H9 (cell line): ENCODE measurements at regions not wholly inside any gene's neighbourhood (a gene's known extent, or its start where the extent isn't known, plus 50 kb on each side); places are given as distances from the start of the nearest gene placed in this dataset.

ENCODE experiments used
- DNase-seq: peaks from one replicate; pipeline ENCODE4 v3.0.0-alpha.2; 2017
- H2AFZ ChIP-seq: one replicate; pipeline ENCODE4 v1.6.1; 2013; ENCODE audit warnings: mild to moderate bottlenecking, low read length, control low read depth, moderate library complexity
- H2AK5ac ChIP-seq: 2 replicates; pipeline ENCODE4 v1.6.1; 2013; ENCODE audit warnings: low read length, control low read depth, mixed read lengths; ENCODE audit not compliant: insufficient read length
- H2BK120ac ChIP-seq: one replicate; pipeline ENCODE4 v1.6.1; 2013; ENCODE audit warnings: low read depth, mild to moderate bottlenecking, low read length, control low read depth, inconsistent platforms; ENCODE audit not compliant: poor library complexity, severe bottlenecking
- H2BK12ac ChIP-seq: 2 replicates; pipeline ENCODE4 v1.6.1; 2013; ENCODE audit warnings: low read length, control low read depth, mixed read lengths, low read depth; ENCODE audit not compliant: insufficient read length
- H2BK15ac ChIP-seq: 2 replicates; pipeline ENCODE4 v1.6.1; 2013; ENCODE audit warnings: low read depth, low read length, control low read depth
- H2BK20ac ChIP-seq: one replicate; pipeline ENCODE4 v1.6.1; 2013; ENCODE audit warnings: low read depth, mild to moderate bottlenecking, low read length, control low read depth, inconsistent platforms; ENCODE audit not compliant: poor library complexity, severe bottlenecking
- H2BK5ac ChIP-seq: 2 replicates; pipeline ENCODE4 v1.6.1; 2013; ENCODE audit warnings: low read length, control low read depth, mixed read lengths; ENCODE audit not compliant: insufficient read length
- H3K14ac ChIP-seq: 2 replicates; pipeline ENCODE4 v1.6.1; 2013; ENCODE audit warnings: low read length, control low read depth; ENCODE audit not compliant: insufficient read depth
- H3K18ac ChIP-seq: 2 replicates; pipeline ENCODE4 v1.6.1; 2013; ENCODE audit warnings: low read depth, mild to moderate bottlenecking, mixed read lengths, low read length, control low read depth; ENCODE audit not compliant: insufficient read length
- H3K23ac ChIP-seq: 2 replicates; pipeline ENCODE4 v1.6.1; 2013; ENCODE audit warnings: low read length, control low read depth, mixed read lengths, low read depth; ENCODE audit not compliant: insufficient read length
- H3K23me2 ChIP-seq: 2 replicates; pipeline ENCODE4 v1.6.1; 2013; ENCODE audit warnings: low read depth, mild to moderate bottlenecking, mixed read lengths, low read length, control low read depth; ENCODE audit not compliant: insufficient read length, poor library complexity, severe bottlenecking
- H3K27ac ChIP-seq: 2 replicates; pipeline ENCODE4 v1.5.1; 2013; ENCODE audit warnings: low read length, control low read depth, mixed read lengths, low read depth; ENCODE audit not compliant: insufficient read length
- H3K27me3 ChIP-seq: 2 replicates; pipeline ENCODE4 v1.6.1; 2013; ENCODE audit warnings: low read length, control low read depth, inconsistent platforms; ENCODE audit not compliant: insufficient read depth
- H3K4ac ChIP-seq: 2 replicates; pipeline ENCODE4 v1.6.1; 2013; ENCODE audit warnings: low read depth, mild to moderate bottlenecking, control low read depth, inconsistent platforms, low read length, moderate library complexity
- H3K4me1 ChIP-seq: 2 replicates; pipeline ENCODE4 v1.6.1; 2013; ENCODE audit warnings: low read length, control low read depth, inconsistent platforms; ENCODE audit not compliant: insufficient read depth
- H3K4me2 ChIP-seq: 2 replicates; pipeline ENCODE4 v1.6.1; 2013; ENCODE audit warnings: low read length, control low read depth, mixed read lengths; ENCODE audit not compliant: insufficient read length, insufficient read depth
- H3K56ac ChIP-seq: 2 replicates; pipeline ENCODE4 v1.6.1; 2013; ENCODE audit warnings: low read depth, mild to moderate bottlenecking, mixed read lengths, low read length, control low read depth; ENCODE audit not compliant: insufficient read length
- H3K79me1 ChIP-seq: 2 replicates; pipeline ENCODE4 v1.6.1; 2013; ENCODE audit warnings: low read depth, mild to moderate bottlenecking, moderate library complexity, low read length, control low read depth, inconsistent platforms; ENCODE audit not compliant: insufficient read depth, poor library complexity, severe bottlenecking
- H3K79me2 ChIP-seq: 2 replicates; pipeline ENCODE4 v1.6.1; 2013; ENCODE audit warnings: low read length, control low read depth, inconsistent platforms; ENCODE audit not compliant: insufficient read depth
- H3K9ac ChIP-seq: 2 replicates; pipeline ENCODE4 v1.6.1; 2013; ENCODE audit warnings: low read length, control low read depth, mixed read lengths; ENCODE audit not compliant: insufficient read length; ENCODE audit errors: extremely low read depth
- H3K9me3 ChIP-seq: one replicate; pipeline ENCODE4 v1.6.1; 2013; ENCODE audit warnings: low read depth, low read length, inconsistent platforms; ENCODE audit not compliant: control insufficient read depth
- H3T11ph ChIP-seq: one replicate; pipeline ENCODE4 v1.6.1; 2013; ENCODE audit warnings: mild to moderate bottlenecking, low read length, control low read depth, inconsistent platforms
- H4K20me1 ChIP-seq: one replicate; pipeline ENCODE4 v1.6.1; 2013; ENCODE audit not compliant: control insufficient read depth, insufficient read length, insufficient read depth
- H4K5ac ChIP-seq: 2 replicates; pipeline ENCODE4 v1.6.1; 2013; ENCODE audit warnings: low read depth, mild to moderate bottlenecking, mixed read lengths, low read length, control low read depth; ENCODE audit not compliant: insufficient read length
- H4K8ac ChIP-seq: replicated peaks from 2 replicates; pipeline ENCODE4 v1.6.1; 2013; ENCODE audit warnings: low read length, control low read depth, mixed read lengths, low read depth; ENCODE audit not compliant: insufficient read length
- H4K91ac ChIP-seq: 2 replicates; pipeline ENCODE4 v1.6.1; 2013; ENCODE audit warnings: low read depth, mild to moderate bottlenecking, moderate library complexity, mixed read lengths, low read length, control low read depth; ENCODE audit not compliant: insufficient read length
- H3K27ac Mint-ChIP-seq, 3 experiments: 2 replicates in 2 of 3; 3 replicates in 1 of 3; pipeline ENCODE4 v1.8.0; 2020 to 2021; ENCODE audit warnings: mixed read lengths in 3 of 3, mild to moderate bottlenecking in 1 of 3, moderate library complexity in 1 of 3
- H3K27me3 Mint-ChIP-seq: 2 replicates; pipeline ENCODE4 v1.8.0; 2021; ENCODE audit warnings: low read depth, mild to moderate bottlenecking, moderate library complexity, mixed read lengths
- H3K36me3 Mint-ChIP-seq, 3 experiments: 2 replicates in 2 of 3; 3 replicates in 1 of 3; pipeline ENCODE4 v1.8.0; 2020 to 2021; ENCODE audit warnings: low read depth in 3 of 3, mixed read lengths in 3 of 3; ENCODE audit not compliant: insufficient read depth in 1 of 3
- H3K4me1 Mint-ChIP-seq, 2 experiments: 2 replicates each; pipeline ENCODE4 v1.8.0; 2020; ENCODE audit warnings: mixed read lengths in 2 of 2
- H3K4me3 Mint-ChIP-seq, 2 experiments: 2 replicates in 1 of 2; 3 replicates in 1 of 2; pipeline ENCODE4 v1.8.0; 2020 to 2021; ENCODE audit warnings: mild to moderate bottlenecking in 2 of 2, mixed read lengths in 2 of 2, moderate library complexity in 1 of 2
- H3K9me3 Mint-ChIP-seq, 2 experiments: 2 replicates in 1 of 2; 3 replicates in 1 of 2; pipeline ENCODE4 v1.8.0; 2020; ENCODE audit warnings: mild to moderate bottlenecking in 2 of 2, mixed read lengths in 2 of 2, moderate library complexity in 1 of 2
- CTCF ChIP-seq: fragments of 200-600 bp; sonication (generic); conservative IDR thresholded peaks from 3 replicates; pipeline ENCODE4 v1.8.0; 2021; ENCODE audit warnings: antibody characterized with exemption, mild to moderate bottlenecking
- WGBS: extraction: QIAGEN DNeasy Blood & Tissue Kit; methylation state at CpG from one replicate; pipeline ENCODE4 v1.1.7; 2013; ENCODE audit warnings: missing lambda C conversion rate, low lambda C conversion rate, mixed read lengths; ENCODE audit not compliant: insufficient read length; ENCODE audit errors: extremely low coverage; 5-methylcytosine and 5-hydroxymethylcytosine counted together

DNA sequence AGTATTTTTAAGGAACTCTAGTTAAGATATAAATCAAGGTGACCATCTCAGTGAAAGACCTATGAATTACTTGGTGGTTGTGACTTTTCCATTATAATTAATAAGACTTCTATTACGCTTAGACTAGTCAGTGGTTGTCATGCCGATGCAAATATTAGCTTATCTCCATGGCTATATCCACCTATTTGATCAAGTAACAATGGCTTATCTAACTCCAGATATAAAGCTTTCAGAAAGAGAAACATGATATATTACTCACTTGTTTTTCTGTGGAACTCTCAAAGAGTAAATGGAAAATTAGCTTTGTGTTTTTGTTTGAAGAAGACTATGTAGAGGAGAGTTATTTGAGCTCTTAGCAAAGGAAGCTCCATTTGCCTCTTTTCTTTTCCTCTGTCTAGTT is 323.8 kb upstream of the DCN start:
- H3K27ac ChIP-seq: no peak overlapping the region
- no peak overlapping the region for H2BK20ac ChIP-seq
- Mint-ChIP-seq H3K27ac (no peak overlapping the region), H3K4me3 (no peak overlapping the region), H3K4me1 (peaks cover 7% of the 10 kb centered on the region in 2 experiments), H3K27me3 (no peaks in the 10 kb centered on the region), H3K9me3 (peaks cover 0 to 5% of the 10 kb centered on the region in 2 experiments; a peak in 2 of 5 replicates), H3K36me3 (no peaks in the 10 kb centered on the region; a peak in 1 of 7 replicates)
- H3K4me2 ChIP-seq: no peak overlapping the region
- H2AK5ac ChIP-seq: no peak overlapping the region
- H2BK15ac ChIP-seq: no peak overlapping the region
- H3K4me1 ChIP-seq: no peaks in the 10 kb centered on the region
- H2AFZ ChIP-seq: no peak overlapping the region
- H3K14ac ChIP-seq: no peak overlapping the region
- H3K4ac ChIP-seq: no peak overlapping the region
- no peak for TF ChIP-seq CTCF
- no peak overlapping the region for H2BK120ac ChIP-seq
- no peaks in the 10 kb centered on the region for H3K79me1 ChIP-seq
- no peak overlapping the region for H3K9ac ChIP-seq
- H2BK5ac ChIP-seq: no peak overlapping the region
- no peaks in the 10 kb centered on the region for H3K27me3 ChIP-seq
- no peak overlapping the region for H3K18ac ChIP-seq
- H3K23me2 ChIP-seq: no peaks in the 10 kb centered on the region
- no peaks in the 10 kb centered on the region for H4K20me1 ChIP-seq
- DNase-seq: no peak
- H3K23ac ChIP-seq: no peak overlapping the region
- H3K79me2 ChIP-seq: no peaks in the 10 kb centered on the region
- no peak overlapping the region for H3T11ph ChIP-seq
- H3K9me3 ChIP-seq: no peaks in the 10 kb centered on the region
- H4K5ac ChIP-seq: no peak overlapping the region
- no peak overlapping the region for H2BK12ac ChIP-seq
- no peak overlapping the region for H4K91ac ChIP-seq
- H4K8ac ChIP-seq: no peak overlapping the region
- WGBS: no CpG with 5 or more reads among the region's 2 CpGs
- no peak overlapping the region for H3K56ac ChIP-seq
